A549 (cell line): ENCODE measurements at regions not wholly inside any gene's neighbourhood (a gene's known extent, or its start where the extent isn't known, plus 50 kb on each side); places are given as distances from the start of the nearest gene placed in this dataset.

Source experiments
- BHLHE40 ChIP-seq: IDR thresholded peaks from 2 replicates; pipeline ENCODE4 v1.6.1; 2012; ENCODE audit warnings: low read depth, low read length, inconsistent platforms
- EP300 ChIP-seq, 2 experiments: fragments of >200 bp; sonication (Bioruptor Twin); formaldehyde crosslinking; IDR thresholded peaks; 2 replicates in 1 of 2; 3 replicates in 1 of 2; pipeline ENCODE4 v1.6.1; 2016 to 2017
- NPAS2 ChIP-seq: fragments of 250-450 bp; sonication (Bioruptor Pico); IDR thresholded peaks from 2 replicates; pipeline ENCODE4 v1.8.0; 2022; ENCODE audit warnings: mild to moderate bottlenecking, moderate library complexity, borderline replicate concordance
- POLR2A ChIP-seq: IDR thresholded peaks from 2 replicates; pipeline ENCODE4 v1.6.1; 2012; ENCODE audit warnings: mild to moderate bottlenecking, low read length
- POLR2AphosphoS2 ChIP-seq: conservative IDR thresholded peaks from 2 replicates; pipeline ENCODE4 v1.6.1; 2012; ENCODE audit warnings: low read length, improper control_type of control experiment, inconsistent platforms
- RFX5 ChIP-seq: fragments of 450-650 bp; IDR thresholded peaks from 2 replicates; pipeline ENCODE4 v1.7.1; 2014; ENCODE audit warnings: antibody characterized with exemption, mild to moderate bottlenecking, moderate library complexity
- TF ChIP-seq, protein P1 (sequence below): IDR thresholded peaks from 2 replicates; pipeline ENCODE4 v1.6.1; 2012
- TF ChIP-seq, protein P2 (sequence below): fragments of >200 bp; sonication (Bioruptor Twin); formaldehyde crosslinking; IDR thresholded peaks from 3 replicates; pipeline ENCODE4 v1.5.1; 2016

DNA sequence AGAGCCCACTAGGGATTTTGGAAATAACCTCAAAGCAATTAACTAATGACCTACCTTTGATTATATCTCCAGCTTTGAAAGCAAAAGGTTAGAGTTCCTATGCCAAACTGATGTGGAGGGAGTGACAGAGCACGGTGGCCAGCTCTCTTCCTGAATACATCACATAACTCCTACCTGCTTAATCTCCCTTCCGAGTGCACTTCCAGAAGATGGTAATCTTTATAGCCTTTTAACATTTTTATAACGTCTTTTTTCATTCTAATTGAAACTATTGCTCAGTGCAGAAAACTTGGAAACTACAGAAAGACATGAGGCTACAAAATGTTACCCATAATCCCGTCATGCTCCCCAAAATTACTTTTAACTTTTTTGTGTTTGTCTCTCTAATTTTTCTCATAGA lies 110.5 kb upstream of the COX10 start:
- TF ChIP-seq, protein P1, sequence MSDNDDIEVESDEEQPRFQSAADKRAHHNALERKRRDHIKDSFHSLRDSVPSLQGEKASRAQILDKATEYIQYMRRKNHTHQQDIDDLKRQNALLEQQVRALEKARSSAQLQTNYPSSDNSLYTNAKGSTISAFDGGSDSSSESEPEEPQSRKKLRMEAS, result no peak
- TF ChIP-seq POLR2AphosphoS2 (no peak), NPAS2 (CRISPR knock-in tag) (no peak), POLR2A (no peak), EP300 (IDR thresholded peaks at IDR 0.05) (no peak), BHLHE40 (no peak), RFX5 (no peak)
- TF ChIP-seq, protein P2, sequence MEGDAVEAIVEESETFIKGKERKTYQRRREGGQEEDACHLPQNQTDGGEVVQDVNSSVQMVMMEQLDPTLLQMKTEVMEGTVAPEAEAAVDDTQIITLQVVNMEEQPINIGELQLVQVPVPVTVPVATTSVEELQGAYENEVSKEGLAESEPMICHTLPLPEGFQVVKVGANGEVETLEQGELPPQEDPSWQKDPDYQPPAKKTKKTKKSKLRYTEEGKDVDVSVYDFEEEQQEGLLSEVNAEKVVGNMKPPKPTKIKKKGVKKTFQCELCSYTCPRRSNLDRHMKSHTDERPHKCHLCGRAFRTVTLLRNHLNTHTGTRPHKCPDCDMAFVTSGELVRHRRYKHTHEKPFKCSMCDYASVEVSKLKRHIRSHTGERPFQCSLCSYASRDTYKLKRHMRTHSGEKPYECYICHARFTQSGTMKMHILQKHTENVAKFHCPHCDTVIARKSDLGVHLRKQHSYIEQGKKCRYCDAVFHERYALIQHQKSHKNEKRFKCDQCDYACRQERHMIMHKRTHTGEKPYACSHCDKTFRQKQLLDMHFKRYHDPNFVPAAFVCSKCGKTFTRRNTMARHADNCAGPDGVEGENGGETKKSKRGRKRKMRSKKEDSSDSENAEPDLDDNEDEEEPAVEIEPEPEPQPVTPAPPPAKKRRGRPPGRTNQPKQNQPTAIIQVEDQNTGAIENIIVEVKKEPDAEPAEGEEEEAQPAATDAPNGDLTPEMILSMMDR, result no peak
